PC-9 (cell line): ENCODE measurements at regions not wholly inside any gene's neighbourhood (a gene's known extent, or its start where the extent isn't known, plus 50 kb on each side); places are given as distances from the start of the nearest gene placed in this dataset.

Experiments used
- EZH2 ChIP-seq: fragments of 200-600 bp; sonication (generic); IDR thresholded peaks from 2 replicates; pipeline ENCODE4 v1.8.0; 2017; ENCODE audit warnings: antibody characterized with exemption, low read depth
- TF ChIP-seq, protein P1 (sequence below): fragments of 200-600 bp; sonication (generic); conservative IDR thresholded peaks from 2 replicates; pipeline ENCODE4 v1.6.1; 2017; ENCODE audit warnings: mixed run types, antibody characterized with exemption, mild to moderate bottlenecking, moderate library complexity

DNA sequence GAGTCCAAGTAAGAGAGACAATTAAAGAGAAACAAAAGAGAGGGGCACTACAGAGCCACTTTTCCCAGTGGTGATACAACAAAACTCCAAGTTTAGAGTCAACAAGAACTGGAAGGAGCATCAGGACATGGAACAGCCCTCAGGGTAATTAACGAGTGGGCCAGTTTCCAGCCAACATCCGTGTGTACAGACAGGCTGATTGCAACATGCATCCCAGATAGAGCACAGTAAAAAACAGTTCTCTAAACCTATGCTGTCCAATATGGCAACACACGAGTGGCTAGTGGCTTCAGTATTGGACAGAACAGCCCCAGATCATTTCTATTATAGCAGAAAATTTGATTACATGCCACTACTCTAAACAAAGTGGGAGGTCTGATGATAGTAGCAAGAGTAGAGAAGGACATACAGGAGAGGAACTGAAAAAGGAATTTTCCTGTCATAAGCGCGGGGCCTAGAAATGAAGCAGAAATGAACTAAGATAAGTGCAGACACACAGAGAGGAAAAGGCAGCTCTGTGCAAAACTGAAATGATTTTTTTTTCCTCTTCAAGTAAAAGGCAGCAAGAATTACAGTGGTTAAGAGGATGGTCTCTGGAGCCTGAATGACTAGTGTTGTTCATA is 175.6 kb upstream of the CCNG1 start:
- no peak for TF ChIP-seq EZH2
- TF ChIP-seq, protein P1, sequence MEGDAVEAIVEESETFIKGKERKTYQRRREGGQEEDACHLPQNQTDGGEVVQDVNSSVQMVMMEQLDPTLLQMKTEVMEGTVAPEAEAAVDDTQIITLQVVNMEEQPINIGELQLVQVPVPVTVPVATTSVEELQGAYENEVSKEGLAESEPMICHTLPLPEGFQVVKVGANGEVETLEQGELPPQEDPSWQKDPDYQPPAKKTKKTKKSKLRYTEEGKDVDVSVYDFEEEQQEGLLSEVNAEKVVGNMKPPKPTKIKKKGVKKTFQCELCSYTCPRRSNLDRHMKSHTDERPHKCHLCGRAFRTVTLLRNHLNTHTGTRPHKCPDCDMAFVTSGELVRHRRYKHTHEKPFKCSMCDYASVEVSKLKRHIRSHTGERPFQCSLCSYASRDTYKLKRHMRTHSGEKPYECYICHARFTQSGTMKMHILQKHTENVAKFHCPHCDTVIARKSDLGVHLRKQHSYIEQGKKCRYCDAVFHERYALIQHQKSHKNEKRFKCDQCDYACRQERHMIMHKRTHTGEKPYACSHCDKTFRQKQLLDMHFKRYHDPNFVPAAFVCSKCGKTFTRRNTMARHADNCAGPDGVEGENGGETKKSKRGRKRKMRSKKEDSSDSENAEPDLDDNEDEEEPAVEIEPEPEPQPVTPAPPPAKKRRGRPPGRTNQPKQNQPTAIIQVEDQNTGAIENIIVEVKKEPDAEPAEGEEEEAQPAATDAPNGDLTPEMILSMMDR, result no peak
